ENCODE measurements at regions not wholly inside any gene's neighbourhood (a gene's known extent, or its start where the extent isn't known, plus 50 kb on each side); places are given as distances from the start of the nearest gene placed in this dataset.

- Histone ChIP-seq H3K4me3 (ENCODE audit: insufficient read length, low read depth) (no peak overlapping the region), H3K9me3 (ENCODE audit: insufficient read depth, low read length) (no peaks in the 10 kb centered on the region), H3K9ac (ENCODE audit: insufficient read length, low read depth) (no peak overlapping the region), H3K4me1 (ENCODE audit: insufficient read depth, insufficient read length) (no peaks in the 10 kb centered on the region), H3K36me3 (ENCODE audit: insufficient read depth, insufficient read length, low read length) (no peaks in the 10 kb centered on the region), H3K27me3 (ENCODE audit: insufficient read depth, insufficient read length) (no peaks in the 10 kb centered on the region)
- no peak for TF ChIP-seq SUZ12 (IDR thresholded peaks at IDR 0.05; ENCODE audit: extremely low read depth, insufficient read depth, insufficient read length)
- no peak for DNase-seq (ENCODE audit: low read depth, low spot score)
Measured at GRCh38 chr2:104430359-104430740, 423.6 kb upstream of the POU3F3 start.

DNA sequence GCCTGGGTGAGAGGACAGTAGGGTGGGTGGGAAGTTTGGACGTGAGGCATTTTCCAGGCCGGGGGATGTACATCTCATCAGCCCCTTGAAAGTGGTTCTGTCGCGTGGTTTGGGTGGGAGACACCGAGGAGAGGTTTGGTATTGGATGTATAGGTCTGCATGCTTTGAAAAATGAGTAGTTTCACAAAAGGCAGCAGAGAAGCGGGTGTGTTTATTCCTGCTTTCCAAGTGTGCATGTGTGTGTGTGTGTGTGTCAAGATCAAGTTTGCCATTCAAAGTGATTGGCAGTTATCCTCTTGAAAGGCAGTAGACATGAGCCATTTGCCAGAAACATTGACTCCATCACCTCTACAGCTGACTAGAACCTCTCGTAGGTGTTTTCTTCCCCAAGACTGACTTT is 423.1 kb upstream of the POU3F3 start:
- no peak for DNase-seq (ENCODE audit: low read depth, low spot score)
- no peak overlapping the region for H3K4me3 ChIP-seq (ENCODE audit: insufficient read length, low read depth)
- TF ChIP-seq YY1 (IDR thresholded peaks at IDR 0.05; ENCODE audit: insufficient read depth, insufficient read length), result no peak
- no peak for TF ChIP-seq ZNF274 (IDR thresholded peaks at IDR 0.05; ENCODE audit: low read depth, low read length)
- no peak for TF ChIP-seq SUZ12 (IDR thresholded peaks at IDR 0.05; ENCODE audit: extremely low read depth, insufficient read depth, insufficient read length)

DNA sequence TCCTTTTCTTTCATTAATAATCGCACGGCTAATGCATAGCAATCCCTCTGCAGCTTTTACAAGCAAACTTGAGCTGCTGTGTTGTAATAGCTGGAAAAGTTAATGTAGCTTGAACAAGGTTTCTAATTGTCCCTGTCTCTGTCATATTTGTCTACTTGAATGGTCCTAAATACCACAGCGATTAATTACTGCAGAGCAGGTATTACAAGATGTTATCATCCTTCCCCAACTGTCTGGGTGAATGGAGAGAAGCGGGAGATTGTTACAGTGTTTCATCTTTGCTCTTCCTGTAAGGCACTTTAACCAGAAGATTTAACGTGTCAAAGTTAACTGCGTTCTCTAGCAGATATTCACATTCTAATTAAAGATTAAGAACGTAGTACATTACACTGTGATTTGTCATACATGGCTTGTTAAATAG is 422.2 kb upstream of the POU3F3 start:
- no peak overlapping the region for H3K4me3 ChIP-seq (ENCODE audit: insufficient read length, low read depth)
- TF ChIP-seq YY1 (IDR thresholded peaks at IDR 0.05; ENCODE audit: insufficient read depth, insufficient read length) (no peak), SUZ12 (IDR thresholded peaks at IDR 0.05; ENCODE audit: extremely low read depth, insufficient read depth, insufficient read length) (no peak), ZNF274 (IDR thresholded peaks at IDR 0.05; ENCODE audit: low read depth, low read length) (no peak)
- H3K4me1 ChIP-seq (ENCODE audit: insufficient read depth, insufficient read length), result no peaks in the 10 kb centered on the region
- H3K9ac ChIP-seq (ENCODE audit: insufficient read length, low read depth), result no peak overlapping the region
- no peaks in the 10 kb centered on the region for H3K27me3 ChIP-seq (ENCODE audit: insufficient read depth, insufficient read length)
- no peaks in the 10 kb centered on the region for H3K36me3 ChIP-seq (ENCODE audit: insufficient read depth, insufficient read length, low read length)
- DNase-seq (ENCODE audit: low read depth, low spot score), result no peak
- no peaks in the 10 kb centered on the region for H3K9me3 ChIP-seq (ENCODE audit: insufficient read depth, low read length)

More for the DNA sequence above, 423.1 kb upstream of the POU3F3 start:
- no peaks in the 10 kb centered on the region for H3K4me1 ChIP-seq (ENCODE audit: insufficient read depth, insufficient read length)
- H3K9me3 ChIP-seq (ENCODE audit: insufficient read depth, low read length), result no peaks in the 10 kb centered on the region
- H3K36me3 ChIP-seq (ENCODE audit: insufficient read depth, insufficient read length, low read length), result no peaks in the 10 kb centered on the region
- H3K9ac ChIP-seq (ENCODE audit: insufficient read length, low read depth), result no peak overlapping the region
- H3K27me3 ChIP-seq (ENCODE audit: insufficient read depth, insufficient read length), result no peaks in the 10 kb centered on the region

DNA sequence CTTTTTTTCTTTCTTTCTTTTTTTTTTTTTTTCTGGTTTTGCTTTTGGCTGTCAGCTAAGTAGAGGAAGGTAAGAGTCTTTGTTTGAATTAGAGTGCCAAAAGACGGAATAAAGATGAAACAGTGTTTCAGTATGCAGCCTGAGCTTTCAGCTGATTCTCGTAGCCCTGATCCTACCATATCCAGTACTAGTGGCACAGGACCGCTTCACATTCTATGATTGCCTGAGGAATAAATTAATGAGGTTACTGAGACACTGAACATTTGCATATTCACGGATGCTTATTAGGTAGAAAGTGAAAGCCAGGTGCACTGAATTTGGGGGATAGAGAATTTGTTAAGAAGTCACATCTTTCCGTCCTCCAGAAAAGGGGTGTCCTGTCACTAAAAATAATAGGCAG is 421.5 kb upstream of the POU3F3 start:
- TF ChIP-seq ZNF274 (IDR thresholded peaks at IDR 0.05; ENCODE audit: low read depth, low read length) (no peak), YY1 (IDR thresholded peaks at IDR 0.05; ENCODE audit: insufficient read depth, insufficient read length) (no peak), SUZ12 (IDR thresholded peaks at IDR 0.05; ENCODE audit: extremely low read depth, insufficient read depth, insufficient read length) (no peak)
- Histone ChIP-seq H3K27me3 (ENCODE audit: insufficient read depth, insufficient read length) (no peaks in the 10 kb centered on the region), H3K9me3 (ENCODE audit: insufficient read depth, low read length) (no peaks in the 10 kb centered on the region), H3K4me1 (ENCODE audit: insufficient read depth, insufficient read length) (no peaks in the 10 kb centered on the region), H3K36me3 (ENCODE audit: insufficient read depth, insufficient read length, low read length) (no peaks in the 10 kb centered on the region), H3K4me3 (ENCODE audit: insufficient read length, low read depth) (no peak overlapping the region), H3K9ac (ENCODE audit: insufficient read length, low read depth) (no peak overlapping the region)
- no peak for DNase-seq (ENCODE audit: low read depth, low spot score)

GRCh38 chr2:104432991-104433390 is 420.9 kb upstream of the POU3F3 start:
- no peaks in the 10 kb centered on the region for H3K27me3 ChIP-seq (ENCODE audit: insufficient read depth, insufficient read length)

GRCh38 chr2:104433657-104434056 is 420.3 kb upstream of the POU3F3 start:
- TF ChIP-seq SUZ12 (IDR thresholded peaks at IDR 0.05; ENCODE audit: extremely low read depth, insufficient read depth, insufficient read length) (no peak), ZNF274 (IDR thresholded peaks at IDR 0.05; ENCODE audit: low read depth, low read length) (no peak)
- no peaks in the 10 kb centered on the region for H3K9me3 ChIP-seq (ENCODE audit: insufficient read depth, low read length)

More at GRCh38 chr2:104432991-104433390, 420.9 kb upstream of the POU3F3 start:
- Histone ChIP-seq H3K36me3 (ENCODE audit: insufficient read depth, insufficient read length, low read length) (no peaks in the 10 kb centered on the region), H3K9ac (ENCODE audit: insufficient read length, low read depth) (no peak overlapping the region), H3K4me3 (ENCODE audit: insufficient read length, low read depth) (no peak overlapping the region), H3K4me1 (ENCODE audit: insufficient read depth, insufficient read length) (no peaks in the 10 kb centered on the region), H3K9me3 (ENCODE audit: insufficient read depth, low read length) (no peaks in the 10 kb centered on the region)
- no peak for TF ChIP-seq SUZ12 (IDR thresholded peaks at IDR 0.05; ENCODE audit: extremely low read depth, insufficient read depth, insufficient read length)
- TF ChIP-seq YY1 (IDR thresholded peaks at IDR 0.05; ENCODE audit: insufficient read depth, insufficient read length), result no peak
- TF ChIP-seq ZNF274 (IDR thresholded peaks at IDR 0.05; ENCODE audit: low read depth, low read length), result no peak
- no peak for DNase-seq (ENCODE audit: low read depth, low spot score)

DNA sequence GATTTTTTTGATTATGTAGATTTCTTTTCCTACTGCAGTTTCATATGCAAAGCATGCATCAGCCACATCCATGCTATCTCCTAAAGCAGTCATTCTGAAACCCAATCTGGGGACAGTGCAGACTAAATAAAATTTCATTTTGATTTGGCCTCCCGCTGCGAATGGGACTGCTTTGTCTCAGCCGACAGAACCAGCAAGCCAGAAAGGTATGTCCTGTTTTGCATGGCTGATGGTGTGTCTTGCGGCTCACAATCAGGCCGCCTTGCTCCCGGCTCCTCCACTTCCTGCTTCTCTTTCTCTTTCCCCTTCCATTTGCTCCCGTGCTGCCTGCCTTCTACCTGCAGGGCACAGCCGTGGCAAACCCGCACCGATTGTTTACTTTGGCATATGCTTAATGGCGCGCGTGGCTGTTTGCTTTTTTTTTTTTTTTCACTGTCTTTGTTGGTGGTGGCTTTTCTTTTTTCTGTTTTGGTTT is 419.6 kb upstream of the POU3F3 start:
- Histone ChIP-seq H3K9me3 (ENCODE audit: insufficient read depth, low read length) (0 out of 2 replicates have a peak, but pooled peaks cover 4% of the 10 kb centered on the region), H3K4me1 (ENCODE audit: insufficient read depth, insufficient read length) (no peaks in the 10 kb centered on the region), H3K9ac (ENCODE audit: insufficient read length, low read depth) (no peak overlapping the region), H3K4me3 (ENCODE audit: insufficient read length, low read depth) (no peak overlapping the region), H3K27me3 (ENCODE audit: insufficient read depth, insufficient read length) (no peaks in the 10 kb centered on the region), H3K36me3 (ENCODE audit: insufficient read depth, insufficient read length, low read length) (no peaks in the 10 kb centered on the region)
- DNase-seq (ENCODE audit: low read depth, low spot score), result peak; percentile 42
- TF ChIP-seq ZNF274 (IDR thresholded peaks at IDR 0.05; ENCODE audit: low read depth, low read length) (no peak), YY1 (IDR thresholded peaks at IDR 0.05; ENCODE audit: insufficient read depth, insufficient read length) (no peak), SUZ12 (IDR thresholded peaks at IDR 0.05; ENCODE audit: extremely low read depth, insufficient read depth, insufficient read length) (no peak)

More at GRCh38 chr2:104433657-104434056, 420.3 kb upstream of the POU3F3 start:
- H3K36me3 ChIP-seq (ENCODE audit: insufficient read depth, insufficient read length, low read length), result no peaks in the 10 kb centered on the region
- H3K27me3 ChIP-seq (ENCODE audit: insufficient read depth, insufficient read length), result no peaks in the 10 kb centered on the region
- no peak overlapping the region for H3K9ac ChIP-seq (ENCODE audit: insufficient read length, low read depth)
- H3K4me3 ChIP-seq (ENCODE audit: insufficient read length, low read depth), result no peak overlapping the region
- no peak for DNase-seq (ENCODE audit: low read depth, low spot score)
- no peaks in the 10 kb centered on the region for H3K4me1 ChIP-seq (ENCODE audit: insufficient read depth, insufficient read length)
